K562 (cell line): ENCODE measurements at regions not wholly inside any gene's neighbourhood (a gene's known extent, or its start where the extent isn't known, plus 50 kb on each side); places are given as distances from the start of the nearest gene placed in this dataset.

Source experiments
- ATAC-seq: fragments of 200-7000 bp; cut with Tn5 transposase; 3 replicates; pipeline ENCODE4 v1.9.1; 2020; ENCODE audit warnings: moderate library complexity
- BruUV-seq: library from RNA; stranded (reverse); fragments of 400-500 nt; replicated peaks from 2 replicates; lab custom pipeline; 2021; lab: Mats Ljungman, UMichigan
- CTCF ChIA-PET: fragments of 300-600 bp; formaldehyde crosslinking; extraction: SDS; loops from one replicate; lab custom pipeline; 2021; ENCODE audit warnings: low intra/inter-chr PET ratio; lab: Yijun Ruan, JAX
- POLR2A ChIA-PET: fragments of 300-600, 350-650 bp; sonication (Branson Sonifier 250); formaldehyde crosslinking; extraction: SDS; loops from one replicate; lab custom pipeline; 2021; ENCODE audit warnings: antibody characterized with exemption, inconsistent platforms; lab: Yijun Ruan, JAX
- DNase-seq, 4 experiments: peaks; one replicate each; pipeline versions ENCODE4 v3.0.0 to v3.0.0-alpha.2; 2011 to 2018; ENCODE audit warnings: low spot score in 3 of 4, mixed read lengths in 3 of 4; ENCODE audit errors: extremely low read depth in 1 of 4
- FAIRE-seq: peaks from 2 replicates; lab custom pipeline; 2011; peaks lifted over from hg19 to GRCh38; lab: Jason Lieb, UNC
- H2AFZ ChIP-seq: 2 replicates; pipeline ENCODE4 v1.6.0; 2011; ENCODE audit warnings: low read depth, low read length, control low read depth, inconsistent platforms
- H3K27ac ChIP-seq: fragments of 200-600 bp; 3 replicates; pipeline ENCODE4 v1.8.0; 2011; ENCODE audit warnings: low read depth, mild to moderate bottlenecking, control low read depth, inconsistent platforms, low read length, moderate library complexity, mixed read lengths; ENCODE audit errors: extremely low read depth
- H3K27me3 ChIP-seq, 2 experiments: fragments of 300-600 bp in 1 of 2; 2 replicates in 1 of 2; 3 replicates in 1 of 2; pipeline versions ENCODE4 v1.6.0 to v1.8.0; 2011; ENCODE audit warnings: inconsistent platforms in 2 of 2, low read length in 2 of 2, mild to moderate bottlenecking in 1 of 2, mixed read lengths in 1 of 2, moderate library complexity in 1 of 2; ENCODE audit not compliant: control insufficient read depth in 2 of 2, insufficient read depth in 2 of 2
- H3K36me3 ChIP-seq: fragments of 300-600 bp; 3 replicates; pipeline ENCODE4 v1.8.0; 2011; ENCODE audit warnings: mild to moderate bottlenecking, low read length, inconsistent platforms; ENCODE audit not compliant: control insufficient read depth, insufficient read depth
- H3K4me1 ChIP-seq, 2 experiments: fragments of 200-600 bp in 1 of 2; replicated peaks in 1 of 2; 2 replicates in 1 of 2; 3 replicates in 1 of 2; pipeline versions ENCODE4 v1.5.1 to v1.8.0; 2011; ENCODE audit warnings: inconsistent platforms in 2 of 2, low read length in 2 of 2, mild to moderate bottlenecking in 1 of 2, mixed read lengths in 1 of 2, moderate library complexity in 1 of 2; ENCODE audit not compliant: control insufficient read depth in 2 of 2, insufficient read depth in 2 of 2
- H3K4me2 ChIP-seq: 2 replicates; pipeline ENCODE4 v1.6.1; 2011; ENCODE audit warnings: low read length, control low read depth, inconsistent platforms, mixed read lengths; ENCODE audit not compliant: insufficient read depth
- H3K4me3 ChIP-seq: fragments of 200-600 bp; sonication (generic), shearing (Covaris generic); 2 replicates; pipeline ENCODE4 v1.5.1; 2016; ENCODE audit warnings: control low read depth, inconsistent platforms
- H3K79me2 ChIP-seq: fragments of 200-600 bp; 3 replicates; pipeline ENCODE4 v1.8.0; 2011; ENCODE audit warnings: low read length, inconsistent platforms; ENCODE audit not compliant: control insufficient read depth, insufficient read depth
- H3K9ac ChIP-seq, 2 experiments: 2 replicates each; pipeline versions ENCODE4 v1.6.0 to v1.6.1; 2011; ENCODE audit warnings: low read depth in 2 of 2, low read length in 2 of 2, control low read depth in 1 of 2, inconsistent platforms in 1 of 2, mild to moderate bottlenecking in 1 of 2, mixed read lengths in 1 of 2; ENCODE audit not compliant: insufficient read depth in 1 of 2
- H3K9me1 ChIP-seq: one replicate; pipeline ENCODE4 v1.6.0; 2011; ENCODE audit warnings: inconsistent platforms, mild to moderate bottlenecking, low read length, moderate library complexity; ENCODE audit not compliant: control insufficient read depth, insufficient read depth
- H3K9me3 ChIP-seq: replicated peaks from 2 replicates; pipeline ENCODE4 v1.5.1; 2011; ENCODE audit warnings: low read depth, low read length, inconsistent platforms; ENCODE audit not compliant: control insufficient read depth, insufficient read depth
- H4K20me1 ChIP-seq: replicated peaks from 2 replicates; pipeline ENCODE4 v1.6.1; 2011; ENCODE audit warnings: low read length, inconsistent platforms, mixed read lengths; ENCODE audit not compliant: control insufficient read depth, insufficient read depth
- BHLHE40 ChIP-seq: IDR thresholded peaks from 2 replicates; pipeline ENCODE4 v1.6.1; 2011; ENCODE audit warnings: low read length, improper control_type of control experiment
- CBX8 ChIP-seq: fragments of 200-600 bp; sonication (generic); IDR thresholded peaks from 2 replicates; pipeline ENCODE4 v1.6.1; 2012; ENCODE audit warnings: borderline replicate concordance, mixed run types, low read depth, mild to moderate bottlenecking, moderate library complexity, mixed read lengths, low read length, control low read depth, inconsistent platforms; ENCODE audit not compliant: poor library complexity, severe bottlenecking; ENCODE audit errors: extremely low read depth
- ELK3 ChIP-seq: fragments of 450-650 bp; formaldehyde crosslinking; IDR thresholded peaks from 2 replicates; pipeline ENCODE4 v1.4.0; 2020; ENCODE audit warnings: mild to moderate bottlenecking
- RB1 ChIP-seq: fragments of 450-650 bp; IDR thresholded peaks from 2 replicates; pipeline ENCODE4 v1.6.1; 2017; ENCODE audit warnings: low read depth, mild to moderate bottlenecking
- SIRT6 ChIP-seq: IDR thresholded peaks from one replicate; pipeline ENCODE4 v1.6.1; 2012; ENCODE audit warnings: low read depth, mild to moderate bottlenecking, control low read depth, inconsistent platforms, low read length, moderate library complexity
- SMARCB1 ChIP-seq: IDR thresholded peaks from 2 replicates; pipeline ENCODE4 v1.6.1; 2011; ENCODE audit warnings: improper control_type of control experiment, low read depth; ENCODE audit not compliant: insufficient read length
- TCF3 ChIP-seq: sonication (generic); formaldehyde crosslinking; IDR thresholded peaks from 2 replicates; pipeline ENCODE4 v1.4.0; 2020; ENCODE audit warnings: mild to moderate bottlenecking, missing genetic modification reagents
- TFAP4 ChIP-seq: sonication (generic); formaldehyde crosslinking; IDR thresholded peaks from 2 replicates; pipeline ENCODE4 v1.8.0; 2022; ENCODE audit warnings: missing genetic modification reagents, mild to moderate bottlenecking, moderate library complexity, borderline replicate concordance
- ZBED1 ChIP-seq: IDR thresholded peaks from 2 replicates; pipeline ENCODE4 v1.6.1; 2014
- ZNF274 ChIP-seq: IDR thresholded peaks from 2 replicates; pipeline ENCODE4 v1.6.1; 2011; ENCODE audit warnings: low read depth, mild to moderate bottlenecking, low read length, moderate library complexity, borderline replicate concordance
- ZNF316 ChIP-seq: fragments of 450-650 bp; IDR thresholded peaks from 2 replicates; pipeline ENCODE4 v1.6.1; 2016
- ZNF384 ChIP-seq: IDR thresholded peaks from 2 replicates; pipeline ENCODE4 v1.6.1; 2012; ENCODE audit warnings: low read depth, low read length, improper control_type of control experiment
- ZNF507 ChIP-seq: conservative IDR thresholded peaks from 2 replicates; pipeline ENCODE4 v1.6.1; 2017; ENCODE audit warnings: missing genetic modification characterization, missing compliant biosample characterization
- WGBS: fragments of 100-300 bp; shearing (Covaris generic); methylation state at CpG from one replicate; pipeline ENCODE4 v1.1.6; 2016; ENCODE audit warnings: low coverage, mixed read lengths; ENCODE audit not compliant: insufficient coverage; ENCODE audit errors: missing lambda C conversion rate; 5-methylcytosine and 5-hydroxymethylcytosine counted together
- in situ Hi-C: fragments of 300-500 bp; cut with MboI; formaldehyde crosslinking; loops from 4 replicates; pipeline ENCODE4 v1.15.0; 2018; ENCODE audit warnings: inconsistent platforms, mixed read lengths
- intact Hi-C: fragments of 100-400 bp; cut with micrococcal nuclease; formaldehyde crosslinking; loops from 2 replicates; pipeline ENCODE4 v1.14.2; 2022

GRCh38 chr5:117982691-117983090, 1005.7 kb downstream of the DTWD2 start:
- no peak overlapping the region for H3K27ac ChIP-seq
- no peaks in the 10 kb centered on the region for H3K27me3 ChIP-seq
- in situ Hi-C loops (no loop called here), intact Hi-C loops (no loop called here)
- no peak for TF ChIP-seq TFAP4 (CRISPR knock-in tag)
- TF ChIP-seq ZNF274 = no peak
- TF ChIP-seq ZNF507 (tag) = no peak
- TF ChIP-seq BHLHE40 = no peak
- TF ChIP-seq SMARCB1 = no peak
- no peak for TF ChIP-seq TCF3
- no peak for TF ChIP-seq SIRT6
- TF ChIP-seq ZNF316 = no peak
- TF ChIP-seq ELK3 = no peak
- TF ChIP-seq CBX8 = no peak
- TF ChIP-seq ZNF384 = no peak
- no peak for TF ChIP-seq RB1
- no peak for TF ChIP-seq ZBED1
- FAIRE-seq (no peak), ATAC-seq (no peak), DNase-seq (no peak)
- H3K4me3 ChIP-seq = no peak overlapping the region
- BruUV-seq = no TSS peak
- H3K9me1 ChIP-seq = no peaks in the 10 kb centered on the region
- H4K20me1 ChIP-seq = no peaks in the 10 kb centered on the region
- POLR2A ChIA-PET = no interaction called here
- no peak overlapping the region for H3K9ac ChIP-seq
- CTCF ChIA-PET = no interaction called here
- H3K9me3 ChIP-seq = no peaks in the 10 kb centered on the region; the same call in 1 of the 2 replicates
- WGBS = 9% methylated on average over 2 of the region's 2 CpGs
- H3K36me3 ChIP-seq = no peaks in the 10 kb centered on the region
- H3K79me2 ChIP-seq = no peaks in the 10 kb centered on the region
- H3K4me2 ChIP-seq = no peak overlapping the region
- H2AFZ ChIP-seq = no peak overlapping the region
- no peaks in the 10 kb centered on the region for H3K4me1 ChIP-seq
